GM13977 (cell line): ENCODE measurements at regions not wholly inside any gene's neighbourhood (a gene's known extent, or its start where the extent isn't known, plus 50 kb on each side); places are given as distances from the start of the nearest gene placed in this dataset.

Source experiments
- DNase-seq: peaks from one replicate; pipeline ENCODE4 v3.0.0; 2012; ENCODE audit warnings: low spot score
- CTCF ChIP-seq: IDR thresholded peaks from 2 replicates; pipeline ENCODE4 v1.5.1; 2012; ENCODE audit warnings: mild to moderate bottlenecking, control low read depth; ENCODE audit not compliant: insufficient read depth; ENCODE audit errors: extremely low read depth, missing control alignments
- in situ Hi-C: fragments of 300-500 bp; cut with MboI; formaldehyde crosslinking; loops from one replicate; pipeline ENCODE4 v1.12.0; 2022; ENCODE audit warnings: low sequenced_read_pairs, low pct_unique_long_range_greater_than_20kb, mixed read lengths, inconsistent platforms; ENCODE audit not compliant: unreplicated experiment

GRCh38 chr9:73034962-73035361 is 82.1 kb upstream of the ALDH1A1 start:
- no peak for DNase-seq
- TF ChIP-seq CTCF = no peak
- in situ Hi-C loops = no loop called here

GRCh38 chr9:73031350-73031749 is 78.5 kb upstream of the ALDH1A1 start:
- DNase-seq = no peak
- TF ChIP-seq CTCF = no peak
- in situ Hi-C loops = no loop called here

GRCh38 chr9:73030370-73031030 is 77.6 kb upstream of the ALDH1A1 start:
- no peak for DNase-seq
- in situ Hi-C loops = no loop called here
- no peak for TF ChIP-seq CTCF

- DNase-seq = no peak
- in situ Hi-C loops = no loop called here
- TF ChIP-seq CTCF = no peak
Measured at GRCh38 chr9:73029346-73029745, 76.5 kb upstream of the ALDH1A1 start.

GRCh38 chr9:73026375-73026774 is 73.5 kb upstream of the ALDH1A1 start:
- no peak for DNase-seq
- in situ Hi-C loops = no loop called here
- no peak for TF ChIP-seq CTCF

- no peak for DNase-seq
- TF ChIP-seq CTCF = no peak
- in situ Hi-C loops = no loop called here
Measured at GRCh38 chr9:73024601-73025034, 71.8 kb upstream of the ALDH1A1 start.
